ENCODE measurements at regions not wholly inside any gene's neighbourhood (a gene's known extent, or its start where the extent isn't known, plus 50 kb on each side); places are given as distances from the start of the nearest gene placed in this dataset.

- in situ Hi-C loops (cut with MboI; ENCODE audit: low sequenced_read_pairs) = no loop called here
- H3K23ac ChIP-seq (ENCODE audit: low read depth, low read length) = no peak overlapping the region
- no peaks in the 10 kb centered on the region for H4K20me1 ChIP-seq (ENCODE audit: insufficient read depth, low read length)
- no peak overlapping the region for H3K18ac ChIP-seq (ENCODE audit: low read depth, low read length)
- H2BK15ac ChIP-seq (ENCODE audit: low read depth, low read length) = no peak overlapping the region
- dilution Hi-C loops (cut with HindIII; ENCODE audit: low sequenced_read_pairs, unreplicated experiment) = no loop called here
- no peak overlapping the region for H3K9ac ChIP-seq (ENCODE audit: low read depth, low read length)
- no peaks in the 10 kb centered on the region for H3K4me1 ChIP-seq (ENCODE audit: control insufficient read depth, insufficient read depth, low read length)
- H4K91ac ChIP-seq (ENCODE audit: insufficient read depth, low read depth, low read length) = no peak overlapping the region
- H2BK20ac ChIP-seq (ENCODE audit: low read depth, low read length) = no peak overlapping the region
- no peak overlapping the region for H3K56ac ChIP-seq (ENCODE audit: extremely low read depth, insufficient read depth, low read length)
- TF ChIP-seq SMC3 (IDR thresholded peaks at IDR 0.05; ENCODE audit: low read depth, low read length) (no peak), MAFK (IDR thresholded peaks at IDR 0.05; ENCODE audit: low read depth, low read length) (no peak), RAD21 (IDR thresholded peaks at IDR 0.05; ENCODE audit: low read length) (no peak), CTCF (conservative IDR thresholded peaks at IDR 0.05; ENCODE audit: low read depth, low read length) (no peak), POLR2A (IDR thresholded peaks at IDR 0.05; ENCODE audit: low read depth, low read length) (no peak), ELK1 (IDR thresholded peaks at IDR 0.05; ENCODE audit: borderline replicate concordance, low read depth, low read length) (no peak)
- no CpG with 5 or more reads among the region's 3 CpGs for WGBS, 2 experiments (ENCODE audit: extremely low coverage in 2 of 2, insufficient read length in 1 of 2)
- no peak overlapping the region for H4K8ac ChIP-seq (ENCODE audit: low read depth in 2 of 2, low read length in 2 of 2)
- no peak overlapping the region for H2BK120ac ChIP-seq (ENCODE audit: low read depth, low read length)
- H3K9me3 ChIP-seq (ENCODE audit: control insufficient read depth, insufficient read depth, low read length) = no peaks in the 10 kb centered on the region
- H2AK5ac ChIP-seq (ENCODE audit: low read depth, low read length) = no peak overlapping the region
- no peak overlapping the region for H3K4me3 ChIP-seq (ENCODE audit: insufficient read depth, low read depth, low read length)
- DNase-seq = no peak
- H3K14ac ChIP-seq (replicated peaks; ENCODE audit: low read depth, low read length) = no peak overlapping the region
- no peaks in the 10 kb centered on the region for H3K36me3 ChIP-seq (ENCODE audit: control insufficient read depth, insufficient read depth, low read length)
- no peaks in the 10 kb centered on the region for H3K79me1 ChIP-seq (ENCODE audit: low read depth in 1 of 2, low read length in 2 of 2)
- H2AK9ac ChIP-seq (replicated peaks; ENCODE audit: low read depth, low read length, poor library complexity) = no peak overlapping the region
- H3K27ac ChIP-seq (ENCODE audit: insufficient read depth, low read length) = no peak overlapping the region
- no peak overlapping the region for H3K4ac ChIP-seq (ENCODE audit: low read depth, low read length)
- ATAC-seq (ENCODE audit: low read depth) = peak; percentile 35
- no TSS peak for BruUV-seq (replicated peaks)
- POLR2A ChIA-PET (ENCODE audit: unreplicated experiment) = no interaction called here
- no peak overlapping the region for H2AFZ ChIP-seq (replicated peaks; ENCODE audit: low read length, poor library complexity)
- H2BK5ac ChIP-seq (ENCODE audit: low read depth, low read length, poor library complexity, severe bottlenecking) = no peak overlapping the region
- no peaks in the 10 kb centered on the region for H3K27me3 ChIP-seq (ENCODE audit: control insufficient read depth, insufficient read depth, low read length)
- no peak overlapping the region for H4K5ac ChIP-seq (ENCODE audit: low read depth, low read length)
- intact Hi-C loops (cut with micrococcal nuclease) = no loop called here
- no peak overlapping the region for H3K4me2 ChIP-seq (ENCODE audit: low read depth, low read length)
- H3K9me1 ChIP-seq (ENCODE audit: insufficient read depth, low read length) = no peaks in the 10 kb centered on the region
- CTCF ChIA-PET = no interaction called here
Measured at GRCh38 chr13:105806628-105806920, 728.9 kb downstream of the EFNB2 start.

Data from IMR-90 (cell line).